ENCODE measurements at regions not wholly inside any gene's neighbourhood (a gene's known extent, or its start where the extent isn't known, plus 50 kb on each side); places are given as distances from the start of the nearest gene placed in this dataset.

GRCh38 chr3:159907828-159908227, 80.8 kb upstream of the IL12A start:
- no peak overlapping the region for H3K4me3 ChIP-seq (ENCODE audit: low read depth, low read length)
- TF ChIP-seq, protein P1, sequence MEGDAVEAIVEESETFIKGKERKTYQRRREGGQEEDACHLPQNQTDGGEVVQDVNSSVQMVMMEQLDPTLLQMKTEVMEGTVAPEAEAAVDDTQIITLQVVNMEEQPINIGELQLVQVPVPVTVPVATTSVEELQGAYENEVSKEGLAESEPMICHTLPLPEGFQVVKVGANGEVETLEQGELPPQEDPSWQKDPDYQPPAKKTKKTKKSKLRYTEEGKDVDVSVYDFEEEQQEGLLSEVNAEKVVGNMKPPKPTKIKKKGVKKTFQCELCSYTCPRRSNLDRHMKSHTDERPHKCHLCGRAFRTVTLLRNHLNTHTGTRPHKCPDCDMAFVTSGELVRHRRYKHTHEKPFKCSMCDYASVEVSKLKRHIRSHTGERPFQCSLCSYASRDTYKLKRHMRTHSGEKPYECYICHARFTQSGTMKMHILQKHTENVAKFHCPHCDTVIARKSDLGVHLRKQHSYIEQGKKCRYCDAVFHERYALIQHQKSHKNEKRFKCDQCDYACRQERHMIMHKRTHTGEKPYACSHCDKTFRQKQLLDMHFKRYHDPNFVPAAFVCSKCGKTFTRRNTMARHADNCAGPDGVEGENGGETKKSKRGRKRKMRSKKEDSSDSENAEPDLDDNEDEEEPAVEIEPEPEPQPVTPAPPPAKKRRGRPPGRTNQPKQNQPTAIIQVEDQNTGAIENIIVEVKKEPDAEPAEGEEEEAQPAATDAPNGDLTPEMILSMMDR (IDR thresholded peaks at IDR 0.05; ENCODE audit: insufficient read depth, low read length) = no peak
- no peak for DNase-seq (ENCODE audit: low read depth)

DNA sequence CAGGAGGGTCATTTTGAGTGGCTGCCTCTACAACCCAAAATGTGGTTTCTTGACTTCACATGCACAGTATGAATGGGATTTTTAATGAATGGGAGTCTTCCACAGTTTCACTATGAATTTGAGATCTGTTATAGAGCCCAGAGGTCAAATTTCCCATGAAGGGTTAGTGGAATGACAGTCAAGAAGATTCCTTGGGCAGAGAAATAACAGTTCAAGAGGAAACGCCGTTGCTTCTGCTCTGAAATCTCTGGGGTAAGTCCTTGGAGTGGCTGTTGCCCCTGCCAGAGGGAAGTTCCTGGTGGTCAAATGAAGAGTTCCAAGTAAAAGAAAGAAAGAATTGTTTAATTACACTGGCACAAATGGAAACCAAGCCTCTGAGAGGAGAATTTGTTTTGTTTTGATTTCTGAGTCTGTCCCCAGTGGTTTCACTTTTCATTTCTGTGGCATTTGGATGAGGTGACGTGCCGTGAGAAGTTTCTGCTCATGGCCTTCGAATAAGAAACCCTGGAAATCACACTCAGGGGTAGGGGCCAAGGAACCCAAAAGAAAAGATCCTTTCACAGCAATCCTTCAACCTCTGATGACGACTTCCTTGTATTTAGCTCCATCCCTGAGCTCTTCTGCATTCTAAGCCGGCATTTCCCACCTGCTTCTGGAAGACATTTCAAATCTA, 77.5 kb upstream of the IL12A start:
- H3K4me3 ChIP-seq (ENCODE audit: low read depth, low read length) = peak overlapping the region; percentile 10
- DNase-seq (ENCODE audit: low read depth) = no peak
- TF ChIP-seq, protein P1 (IDR thresholded peaks at IDR 0.05; ENCODE audit: insufficient read depth, low read length) = no peak

DNA sequence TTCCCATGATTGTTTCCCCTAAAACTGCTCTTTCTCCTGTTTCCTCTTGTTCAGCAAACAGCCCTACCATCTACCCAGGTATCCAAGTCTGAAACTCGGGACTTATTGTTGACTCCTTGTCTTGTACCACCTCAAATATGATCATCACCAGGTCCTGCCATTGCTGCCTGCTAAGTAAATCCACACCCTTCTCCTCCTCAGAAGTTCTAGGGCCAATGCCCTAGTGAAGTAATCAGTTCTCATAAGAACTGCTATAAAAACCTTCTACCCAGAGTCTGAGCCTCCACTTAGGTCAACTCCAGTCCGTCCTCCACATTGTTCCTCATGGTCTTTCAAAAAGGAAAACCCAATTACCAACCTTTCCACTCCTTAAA, 77.0 kb upstream of the IL12A start:
- H3K4me3 ChIP-seq (ENCODE audit: low read depth, low read length) = no peak overlapping the region
- DNase-seq (ENCODE audit: low read depth) = no peak
- TF ChIP-seq, protein P1 (IDR thresholded peaks at IDR 0.05; ENCODE audit: insufficient read depth, low read length) = no peak

- no peak overlapping the region for H3K4me3 ChIP-seq (ENCODE audit: low read depth, low read length)
- DNase-seq (ENCODE audit: low read depth) = no peak
- TF ChIP-seq, protein P1 (IDR thresholded peaks at IDR 0.05; ENCODE audit: insufficient read depth, low read length) = no peak
Measured at GRCh38 chr3:159913712-159914414, 74.8 kb upstream of the IL12A start.

GRCh38 chr3:159914426-159914825, 74.2 kb upstream of the IL12A start:
- TF ChIP-seq, protein P1 (IDR thresholded peaks at IDR 0.05; ENCODE audit: insufficient read depth, low read length) = no peak
- DNase-seq (ENCODE audit: low read depth) = no peak
- no peak overlapping the region for H3K4me3 ChIP-seq (ENCODE audit: low read depth, low read length)

DNA sequence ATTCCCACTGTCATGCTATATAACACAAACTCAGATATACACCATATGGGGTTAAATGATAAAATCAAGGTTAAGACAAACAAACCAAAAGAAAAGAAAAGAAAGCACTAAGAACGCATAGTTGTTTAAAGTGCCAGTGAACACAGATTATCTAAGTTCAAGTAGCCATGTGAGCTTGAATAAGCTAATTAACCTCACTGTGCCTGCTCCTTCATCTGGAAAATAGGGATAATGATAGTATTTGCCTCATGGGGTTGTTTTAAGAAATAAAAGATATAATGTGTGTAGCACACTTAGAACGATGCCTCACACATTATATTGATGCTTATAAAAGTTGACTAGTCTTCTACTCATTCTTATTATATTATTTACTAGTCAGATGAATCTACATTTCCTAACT, 72.6 kb upstream of the IL12A start:
- TF ChIP-seq, protein P1 (IDR thresholded peaks at IDR 0.05; ENCODE audit: insufficient read depth, low read length) = no peak
- H3K4me3 ChIP-seq (ENCODE audit: low read depth, low read length) = no peak overlapping the region
- DNase-seq (ENCODE audit: low read depth) = no peak
